DMS79 (cell line): ENCODE measurements at regions not wholly inside any gene's neighbourhood (a gene's known extent, or its start where the extent isn't known, plus 50 kb on each side); places are given as distances from the start of the nearest gene placed in this dataset.
"Not testable (repeated sequence)": the region's sequence is repeated elsewhere in the genome, so short reads cannot be mapped to it uniquely, and the experiment has no call there.

Experiments
- DNase-seq: peaks from one replicate; lab custom pipeline; 2025; lab: John Stamatoyannopoulos, UW

DNA sequence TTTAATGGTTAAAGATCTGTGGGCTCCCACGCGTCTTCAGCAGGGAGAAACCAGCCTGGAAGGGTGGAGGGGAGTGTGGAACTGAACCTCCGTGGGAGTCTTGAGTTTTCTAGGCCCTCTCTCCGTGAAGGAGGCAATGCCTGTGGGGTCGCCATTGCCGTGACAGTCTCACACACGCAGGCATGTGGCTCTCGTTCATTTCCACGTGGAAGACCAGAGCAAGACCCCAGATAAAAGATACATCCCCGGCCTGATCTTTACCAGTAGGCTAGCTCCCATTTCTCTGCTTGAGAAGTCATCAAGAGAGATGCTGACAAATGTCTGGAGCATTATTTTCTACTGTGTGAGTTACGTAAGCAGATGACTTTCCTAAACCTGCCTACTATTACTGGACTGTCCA, 491.7 kb upstream of the LMO3 start:
- DNase-seq: no peak

DNA sequence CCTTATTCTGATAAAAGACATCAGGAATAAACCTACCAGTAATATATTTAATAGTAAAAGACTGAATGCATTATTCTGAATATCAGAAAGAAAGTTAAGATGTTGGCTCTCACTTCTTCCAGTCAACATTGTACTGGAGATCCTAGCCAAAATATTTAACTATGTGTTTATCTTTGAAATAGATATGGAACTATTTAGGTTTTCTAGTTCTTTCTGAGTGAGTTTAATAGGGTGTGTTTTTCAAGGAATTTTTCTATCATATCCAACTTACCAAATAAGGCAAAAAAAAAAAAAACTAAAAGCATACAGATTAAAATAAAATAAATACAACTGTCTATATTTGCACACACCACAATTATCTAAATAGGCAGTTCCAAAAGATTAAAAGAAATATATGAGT, 478.9 kb upstream of the LMO3 start:
- no peak for DNase-seq

DNA sequence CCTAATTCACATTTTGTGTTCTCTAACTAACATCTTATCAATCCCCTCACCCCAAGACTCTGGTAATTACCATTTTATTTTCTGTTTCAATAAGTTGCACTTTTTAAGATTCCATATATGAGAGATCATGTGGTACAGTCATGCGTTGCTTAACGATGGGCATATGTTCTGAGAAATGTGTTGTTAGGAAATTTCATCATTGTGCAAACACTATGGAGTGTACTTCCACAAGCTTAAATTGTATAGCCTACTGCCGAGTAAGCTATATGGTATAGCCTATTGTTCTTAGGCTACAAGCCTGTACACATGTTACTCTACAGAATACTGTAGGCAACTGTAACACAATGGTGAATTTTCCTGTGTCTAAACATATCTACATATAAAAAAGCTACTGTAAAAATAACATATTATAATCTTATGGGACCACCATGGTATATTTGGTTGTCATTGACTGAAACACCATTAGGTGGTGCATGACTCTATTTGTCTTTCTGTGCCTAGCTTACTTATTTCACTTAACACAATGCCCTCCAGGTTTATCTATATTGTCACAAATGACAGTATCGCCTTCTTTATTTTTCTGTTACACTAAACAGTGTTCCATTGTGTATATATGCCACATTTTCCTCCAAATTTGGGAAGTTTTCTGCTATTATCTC, 473.4 kb upstream of the LMO3 start:
- no peak for DNase-seq

DNA sequence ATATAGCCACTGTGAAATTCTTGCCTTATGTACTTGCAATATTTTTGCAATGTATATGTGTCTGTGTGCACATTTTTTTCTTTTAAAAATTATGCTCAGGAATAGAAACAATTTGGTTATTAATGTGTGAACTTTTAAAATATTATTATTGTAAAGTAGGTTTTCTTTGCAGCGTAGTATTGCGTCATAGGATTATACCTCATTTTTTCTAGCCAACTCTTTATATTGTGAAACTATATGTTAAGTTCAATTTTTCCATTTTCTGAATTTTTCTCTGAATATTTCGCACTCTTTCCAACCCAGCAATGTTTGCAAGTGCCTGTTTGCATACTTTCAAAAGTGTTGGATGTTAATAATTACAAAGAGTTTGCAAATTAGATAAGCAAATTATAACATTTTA, 471.6 kb upstream of the LMO3 start:
- no peak for DNase-seq

DNA sequence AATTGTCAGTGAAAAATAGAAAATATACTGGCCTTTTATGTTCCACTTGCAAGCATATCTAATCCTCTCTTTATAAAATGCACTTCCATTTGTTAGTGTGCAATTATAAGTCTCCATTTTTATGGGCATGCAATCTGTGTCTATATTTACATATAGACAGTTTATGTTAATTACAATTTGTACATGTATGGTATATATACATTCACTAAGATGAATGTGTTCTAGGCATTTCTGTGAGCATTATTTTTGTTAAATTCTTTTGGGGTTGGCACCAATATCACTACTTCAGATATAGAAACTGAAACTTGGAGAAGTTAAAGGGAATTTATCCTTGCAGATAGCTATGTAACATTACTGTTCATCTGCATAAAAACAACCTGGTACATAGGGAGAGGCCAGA, 470.8 kb upstream of the LMO3 start:
- DNase-seq: no peak

DNA sequence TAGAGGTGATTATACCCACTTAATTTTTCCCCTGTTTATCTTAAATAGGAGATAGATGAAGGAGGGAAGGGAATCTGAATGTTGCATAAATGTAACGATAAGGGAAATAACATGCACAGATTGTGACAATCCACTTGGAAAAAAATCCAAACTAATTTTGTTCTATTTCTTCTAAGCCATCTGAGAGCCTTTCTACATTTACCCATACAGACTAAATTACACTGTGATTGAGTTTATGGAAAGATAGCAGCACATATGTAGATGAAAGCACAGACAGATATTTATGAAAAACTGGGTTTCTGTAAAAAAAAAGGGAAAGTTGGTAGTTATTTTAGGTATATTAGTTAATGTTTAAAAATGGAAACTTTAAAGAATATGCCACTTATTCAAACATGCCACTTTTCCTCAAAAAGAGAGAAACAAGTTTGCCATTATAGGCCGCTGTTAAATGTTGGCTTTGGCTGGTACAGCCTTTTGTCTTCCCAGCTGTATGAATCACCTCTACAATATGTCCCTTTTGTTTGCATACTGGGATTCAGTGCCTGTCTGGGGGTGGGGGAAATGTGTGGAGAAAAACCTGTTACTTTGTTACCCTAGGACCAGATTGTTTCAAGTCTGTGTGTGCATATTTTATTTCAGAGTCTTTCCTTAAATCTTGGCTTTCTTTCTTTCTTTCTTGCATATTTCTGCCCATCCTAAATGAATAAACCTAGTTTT, 470.2 kb upstream of the LMO3 start:
- no peak for DNase-seq

DNA sequence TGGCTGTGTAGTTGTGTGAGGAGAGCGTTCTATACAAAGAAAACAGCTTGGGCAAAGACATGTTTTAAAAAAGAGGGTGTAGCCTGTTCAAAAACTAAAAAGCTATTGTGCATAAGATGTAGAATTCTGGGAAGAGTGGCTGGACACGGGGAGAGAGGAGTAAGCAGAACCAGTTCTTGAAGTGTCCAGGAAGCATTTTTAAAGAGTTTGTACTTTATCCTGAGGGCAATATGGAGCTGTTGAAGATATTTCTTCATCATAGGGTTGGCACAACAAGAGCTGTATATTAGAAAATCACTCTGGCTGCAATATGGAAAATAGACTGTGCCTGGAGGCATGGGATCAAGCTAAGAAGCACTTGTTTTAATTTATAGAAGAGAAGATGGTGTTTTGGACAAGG, 458.9 kb upstream of the LMO3 start:
- DNase-seq: no peak

DNA sequence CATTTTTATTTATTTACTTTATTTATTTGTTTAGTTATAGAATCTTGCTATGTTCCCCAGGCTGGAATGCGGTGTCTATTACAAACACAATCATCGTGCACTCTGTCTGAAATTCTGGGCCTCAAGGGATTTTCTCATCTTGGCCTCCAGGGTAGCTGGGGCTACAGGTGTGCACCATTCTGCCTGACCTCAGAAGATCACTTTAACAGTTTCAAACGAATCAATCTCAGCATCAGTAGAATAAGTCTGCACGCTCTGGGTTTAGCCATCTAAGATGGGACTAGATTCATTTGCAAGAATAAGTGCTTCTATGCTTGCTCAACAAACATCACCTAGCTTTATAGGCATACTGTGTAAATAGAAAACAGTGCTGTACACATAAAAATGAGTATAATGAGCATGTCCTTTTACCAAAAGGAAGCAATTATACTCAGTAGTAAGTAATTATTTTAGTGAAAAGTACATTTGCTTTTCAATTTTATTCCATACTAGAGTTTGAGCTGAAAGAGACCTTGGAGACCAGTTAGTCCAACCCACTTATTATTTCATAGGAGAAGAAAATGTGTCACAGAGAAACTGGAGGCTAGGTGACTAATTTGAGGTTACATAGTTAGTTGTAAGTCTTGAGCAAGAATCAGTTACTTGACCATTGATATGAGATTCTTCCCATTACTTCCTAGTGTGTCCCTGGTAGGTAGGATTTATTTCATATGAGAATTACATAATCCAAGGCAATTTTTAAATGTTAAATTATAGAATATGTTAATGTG, 456.5 kb upstream of the LMO3 start:
- no peak for DNase-seq

DNA sequence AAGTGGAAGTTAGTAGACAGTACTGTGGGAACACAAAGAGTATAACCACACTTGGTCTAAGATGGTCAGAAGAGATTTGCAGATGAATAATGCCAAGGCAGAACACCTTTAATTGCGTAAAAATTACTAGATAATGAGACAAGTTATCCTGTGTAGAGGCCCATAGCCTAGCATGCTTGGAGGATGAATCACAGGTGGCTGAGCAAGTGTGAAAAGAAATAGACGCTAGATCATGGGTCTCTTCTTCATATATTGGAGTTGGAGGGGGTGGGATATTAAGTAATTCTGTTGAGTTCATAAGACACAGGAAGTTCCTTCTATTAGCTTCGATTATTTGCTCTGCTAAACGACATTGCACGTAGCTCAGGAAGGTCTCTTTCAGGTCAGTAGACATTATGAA, 454.3 kb upstream of the LMO3 start:
- DNase-seq: no peak

DNA sequence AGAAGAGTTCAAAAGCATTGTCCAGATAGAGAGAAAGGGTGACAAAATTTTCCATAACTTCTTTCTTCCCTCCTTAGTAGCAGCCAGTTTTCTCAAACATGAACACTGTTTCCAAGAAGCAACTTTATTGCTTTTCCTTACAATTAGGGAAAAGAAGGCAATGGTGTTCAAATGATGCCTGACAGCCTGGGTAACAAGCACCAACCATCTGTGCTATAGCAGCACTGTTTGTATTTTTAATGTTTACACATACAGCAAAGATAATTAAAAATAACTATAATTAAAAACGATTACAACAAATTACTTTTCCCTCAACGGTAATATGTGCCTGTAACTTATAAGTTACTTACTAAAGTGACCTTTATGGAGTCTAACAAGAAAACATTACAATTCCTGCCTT, 450.6 kb upstream of the LMO3 start:
- DNase-seq: no peak

DNA sequence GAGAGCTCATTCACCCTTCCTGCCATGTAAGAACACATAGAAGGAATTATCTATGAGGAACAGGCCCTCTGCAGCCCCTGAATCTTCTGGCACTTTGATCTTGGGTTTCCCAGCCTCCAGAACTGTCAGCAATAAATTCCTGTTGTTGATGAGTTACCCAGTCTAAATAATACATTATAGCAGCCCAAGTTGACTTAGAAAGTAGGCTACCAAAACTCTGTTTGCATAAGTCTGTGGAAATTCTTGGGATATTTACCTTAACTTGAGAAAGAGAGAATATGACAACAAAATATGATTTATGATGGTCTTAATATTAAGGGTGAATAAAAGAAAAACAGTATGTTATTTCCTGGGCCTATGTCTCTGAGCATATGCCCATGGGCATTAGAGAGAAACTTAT, 433.0 kb upstream of the LMO3 start:
- no peak for DNase-seq

DNA sequence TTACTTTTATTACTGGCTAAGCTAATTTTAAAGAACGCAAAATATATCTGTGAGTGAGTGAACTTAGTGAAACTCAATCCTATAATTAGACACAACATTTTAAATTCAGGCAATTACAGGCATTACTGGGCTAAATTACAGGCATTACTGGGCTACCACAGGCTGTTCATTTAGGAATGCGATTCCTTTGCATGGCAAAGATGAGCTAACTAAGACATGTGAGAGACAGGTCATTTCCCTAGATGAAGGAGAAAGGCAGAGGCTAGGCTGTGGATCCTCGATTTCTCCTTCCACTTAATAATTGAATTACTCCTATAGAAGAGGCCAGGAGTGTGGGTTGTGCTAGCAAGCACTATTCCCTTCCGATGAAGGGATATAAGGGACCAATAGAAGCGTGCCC, 429.4 kb upstream of the LMO3 start:
- no peak for DNase-seq

DNA sequence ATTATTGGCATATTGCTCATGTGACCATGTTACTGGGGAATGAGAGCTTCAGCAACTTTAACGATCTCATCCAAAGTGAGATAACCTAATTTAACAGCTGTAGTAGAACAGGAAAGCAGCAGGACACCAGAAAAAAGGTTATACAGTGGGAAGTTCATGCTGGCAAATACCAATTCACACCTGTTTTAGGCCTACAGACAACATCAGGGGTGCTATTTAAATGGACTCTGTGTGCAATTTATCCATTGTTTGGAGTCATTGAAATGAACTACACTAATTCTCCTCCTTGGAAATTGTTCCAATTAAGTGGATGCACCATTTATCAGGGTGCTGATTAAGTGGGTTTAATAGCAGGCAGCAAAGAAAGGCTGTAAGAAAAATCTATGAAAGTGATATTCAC, 424.4 kb upstream of the LMO3 start:
- DNase-seq: no peak

DNA sequence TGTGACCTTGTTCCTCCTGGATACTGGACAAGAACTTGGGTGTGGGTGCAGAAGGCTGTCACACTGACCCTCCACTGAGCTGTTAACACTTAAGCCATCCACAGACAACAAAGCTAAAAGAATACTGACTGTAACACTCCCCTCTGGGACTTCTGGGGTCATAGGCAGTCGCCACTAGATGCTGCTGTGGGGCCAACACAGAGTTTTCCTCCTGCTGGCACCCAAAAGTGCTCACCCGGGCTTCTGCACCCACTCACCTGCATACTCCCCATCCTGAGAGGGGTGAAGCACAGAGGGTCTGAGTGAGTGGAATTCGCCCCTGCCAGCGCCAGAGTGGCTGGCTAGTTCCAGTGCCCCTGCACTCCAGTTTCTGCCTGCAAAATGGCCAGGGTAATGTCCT, 422.4 kb upstream of the LMO3 start:
- DNase-seq: no peak

DNA sequence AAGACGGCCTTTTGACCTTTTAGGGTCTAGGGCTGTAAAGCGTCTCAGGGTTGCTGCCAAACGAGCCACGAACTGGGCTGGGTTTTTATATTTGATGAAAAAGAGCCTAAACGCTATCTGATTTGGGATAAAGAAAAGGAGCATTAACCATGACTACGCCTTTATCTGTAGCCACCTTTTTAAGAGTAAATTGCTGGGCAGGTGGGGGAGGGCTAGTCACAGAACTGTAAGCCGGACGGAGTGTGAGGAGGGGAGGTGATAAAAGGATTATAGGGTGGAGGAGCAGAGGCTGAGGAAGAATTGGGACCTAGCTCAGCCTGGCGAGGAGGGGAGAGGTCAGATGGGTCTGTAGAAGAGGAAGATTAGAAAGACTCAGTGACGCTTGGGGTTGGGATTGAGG, 419.5 kb upstream of the LMO3 start:
- DNase-seq: not testable (repeated sequence)

DNA sequence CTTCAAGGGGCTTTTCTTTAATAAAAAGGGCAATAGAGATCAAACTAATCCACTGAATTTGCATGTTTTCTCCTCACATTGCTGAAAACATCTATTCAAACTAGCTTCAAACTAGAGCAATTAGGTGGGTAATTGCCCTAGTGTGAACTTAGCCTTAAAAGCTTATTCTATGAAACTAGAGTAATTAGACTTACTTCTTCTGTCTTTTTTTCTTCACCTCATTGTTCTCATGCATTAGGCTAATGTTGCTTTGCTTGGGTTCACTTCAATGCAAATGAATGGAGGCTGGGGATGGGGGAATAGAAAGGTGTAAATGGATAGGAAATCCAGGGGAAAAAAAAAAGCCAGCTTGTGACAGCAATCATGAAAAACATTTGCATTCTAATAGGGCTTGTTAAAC, 414.8 kb upstream of the LMO3 start:
- DNase-seq: no peak

DNA sequence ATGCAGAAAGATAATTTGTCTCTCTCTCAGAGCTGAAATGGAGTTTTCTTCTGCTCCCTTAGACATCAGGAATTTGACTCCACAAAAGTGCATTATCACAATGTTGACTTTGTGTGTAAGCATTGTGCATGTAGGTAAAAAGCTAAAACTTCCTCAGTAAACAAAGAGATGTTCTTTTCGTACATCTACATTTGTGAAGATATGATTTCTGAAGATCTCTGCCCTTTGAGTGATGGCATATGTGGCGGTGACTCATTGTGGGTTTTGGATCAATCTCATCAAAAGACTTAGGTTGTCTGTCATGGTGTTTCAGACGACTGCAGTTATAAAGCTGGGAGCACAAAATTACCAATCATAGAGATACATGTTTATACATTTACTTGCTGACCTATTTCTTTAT, 411.4 kb upstream of the LMO3 start:
- no peak for DNase-seq

DNA sequence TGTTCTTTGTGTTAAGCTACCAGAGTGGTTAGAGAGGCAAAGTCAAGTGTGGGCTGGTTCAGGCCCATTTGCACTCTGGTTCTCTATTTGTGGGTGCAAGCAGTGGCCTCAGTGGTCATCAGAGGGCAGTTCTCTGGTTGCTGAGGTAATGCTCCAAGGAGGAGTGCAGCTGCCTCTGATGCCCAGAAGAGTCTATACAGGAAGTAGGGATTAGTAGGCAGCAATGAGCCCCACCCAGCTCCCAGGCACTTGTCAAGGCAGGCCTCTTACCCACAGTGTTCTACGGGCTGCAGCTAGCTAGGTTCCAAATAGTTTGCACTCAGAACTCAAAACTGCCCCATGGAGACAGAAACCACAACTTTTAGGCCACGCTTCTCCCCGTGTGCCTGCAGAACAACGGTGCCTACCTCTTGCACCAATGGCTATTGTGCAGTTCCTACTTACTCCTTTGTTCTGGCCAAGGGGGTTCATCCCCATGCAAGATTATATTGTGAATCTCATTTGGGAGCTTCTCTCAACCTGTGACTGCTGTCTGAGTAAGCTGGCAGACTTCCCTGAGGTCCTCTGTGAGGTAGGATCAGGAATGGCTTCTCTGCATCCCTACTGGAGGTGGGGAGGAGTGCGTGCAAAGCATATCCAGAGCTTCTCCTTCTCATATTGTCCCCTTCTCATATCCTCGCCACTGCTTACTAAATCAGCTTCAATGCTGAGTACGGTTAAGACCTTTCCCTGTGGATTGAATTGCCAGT, 410.3 kb upstream of the LMO3 start:
- DNase-seq: no peak

DNA sequence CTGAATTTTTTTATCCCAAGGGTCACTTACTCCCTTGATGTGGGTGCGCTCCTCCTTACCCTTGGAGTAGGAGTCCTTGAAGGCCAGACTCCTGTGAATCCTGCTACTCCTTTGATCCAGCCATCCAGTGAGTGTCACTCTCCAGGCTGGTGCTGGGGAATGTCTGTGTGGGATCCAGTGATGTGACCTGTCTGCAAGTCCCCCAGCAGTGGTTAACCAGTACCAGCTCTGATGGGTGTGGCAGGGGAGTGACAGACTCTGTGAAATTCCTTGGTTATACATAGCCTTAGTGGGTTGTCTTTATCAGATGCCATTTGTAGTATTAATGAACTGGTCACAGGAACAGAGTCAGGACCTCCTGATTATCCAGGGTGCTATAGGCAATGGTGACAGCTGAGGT, 409.5 kb upstream of the LMO3 start:
- DNase-seq: no peak

DNA sequence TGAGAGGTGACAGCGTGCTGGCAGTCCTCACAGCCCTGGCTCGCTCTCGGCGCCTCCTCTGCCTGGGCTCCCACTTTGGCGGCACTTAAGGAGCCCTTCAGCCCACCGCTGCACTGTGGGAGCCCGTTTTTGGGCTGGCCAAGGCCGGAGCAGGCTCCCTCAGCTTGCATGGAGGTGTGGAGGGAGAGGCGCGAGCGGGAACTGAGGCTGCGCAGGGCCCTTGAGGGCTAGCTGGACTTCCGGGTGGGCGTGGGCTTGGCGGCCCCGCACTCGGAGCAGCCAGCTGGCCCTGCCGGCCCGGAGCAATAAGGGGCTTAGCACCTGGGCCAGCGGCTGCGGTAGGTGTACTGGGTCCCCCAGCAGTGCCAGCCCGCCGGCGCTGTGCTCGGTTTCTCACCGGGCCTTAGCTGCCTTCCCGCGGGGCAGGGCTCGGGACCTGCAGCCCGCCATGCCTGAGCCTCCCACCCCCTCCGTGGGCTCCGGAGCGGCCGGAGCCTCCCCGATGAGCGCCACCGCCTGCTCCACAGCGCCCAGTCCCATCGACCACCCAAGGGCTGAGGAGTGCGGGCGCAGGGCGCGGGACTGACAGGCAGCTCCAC, 401.6 kb upstream of the LMO3 start:
- DNase-seq: not testable (repeated sequence)

DNA sequence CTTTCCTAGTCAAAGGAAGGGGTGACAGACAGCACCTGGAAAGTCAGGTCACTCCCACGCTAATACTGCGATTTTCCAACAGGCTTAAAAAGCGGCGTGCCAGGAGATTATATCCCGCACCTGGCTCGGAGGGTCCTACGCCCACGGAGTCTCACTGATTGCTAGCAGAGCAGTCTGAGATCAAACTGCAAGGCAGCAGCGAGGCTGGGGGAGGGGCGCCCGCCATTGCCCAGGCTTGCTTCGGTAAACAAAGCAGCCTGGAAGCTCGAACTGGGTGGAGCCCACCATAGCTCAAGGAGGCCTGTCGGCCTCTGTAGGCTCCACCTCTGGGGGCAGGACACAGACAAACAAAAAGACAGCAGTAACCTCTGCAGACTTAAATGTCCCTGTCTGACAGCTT, 392.6 kb upstream of the LMO3 start:
- not testable (repeated sequence) for DNase-seq

DNA sequence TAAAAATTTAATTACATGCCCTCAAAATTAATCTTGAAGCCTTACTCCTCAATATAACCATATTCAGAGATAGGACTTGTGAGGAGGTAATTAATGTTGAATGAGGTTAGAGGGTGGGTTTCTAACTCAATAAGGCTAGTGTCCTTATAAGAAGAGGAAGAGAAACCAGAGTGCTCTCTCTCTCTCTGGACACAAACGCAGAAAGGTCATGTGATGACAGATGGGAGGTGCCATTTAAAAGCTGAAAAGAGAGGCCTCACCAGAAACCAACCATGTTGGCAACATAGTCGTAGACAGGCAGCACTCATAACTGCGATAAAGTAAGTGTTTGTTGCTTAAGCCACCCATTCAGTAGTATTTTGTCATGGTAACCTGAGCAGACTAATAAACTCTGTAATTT, 378.5 kb upstream of the LMO3 start:
- no peak for DNase-seq
